ENCODE measurements at regions not wholly inside any gene's neighbourhood (a gene's known extent, or its start where the extent isn't known, plus 50 kb on each side); places are given as distances from the start of the nearest gene placed in this dataset.
"Not testable (repeated sequence)": the region's sequence is repeated elsewhere in the genome, so short reads cannot be mapped to it uniquely, and the experiment has no call there.

DNA sequence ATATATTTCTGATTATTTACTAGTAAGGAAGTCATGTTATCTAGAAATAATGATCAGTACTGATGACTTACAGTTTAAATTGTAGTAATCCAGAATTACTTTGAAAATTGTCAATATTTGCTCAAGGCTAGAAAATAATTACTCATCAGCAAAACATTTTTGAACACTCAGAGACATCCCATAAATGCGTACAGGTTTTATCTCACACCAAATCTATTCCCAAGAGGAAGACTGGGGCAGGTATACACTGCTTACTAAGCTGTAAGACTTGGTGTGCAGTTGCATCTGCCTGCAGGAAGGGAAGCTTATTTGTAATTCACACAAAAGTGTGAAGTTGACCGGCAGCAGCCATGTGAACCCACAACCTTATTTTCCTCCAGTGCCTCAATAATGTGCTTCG lies 146.4 kb downstream of the CCER1 start:
- Histone ChIP-seq H3K9me3 (ENCODE audit: control insufficient read depth, insufficient read depth, low read length) (no peaks in the 10 kb centered on the region), H3K27me3 (ENCODE audit: control insufficient read depth, insufficient read depth, low read length) (no peaks in the 10 kb centered on the region), H3K4me1 (ENCODE audit: control insufficient read depth, insufficient read depth, low read length) (no peaks in the 10 kb centered on the region), H3K36me3 (ENCODE audit: control insufficient read depth, insufficient read depth, low read length) (no peaks in the 10 kb centered on the region), H3K27ac (ENCODE audit: low read depth, low read length) (no peak overlapping the region), H3K4me3 (ENCODE audit: low read depth, low read length) (no peak overlapping the region)
- WGBS (ENCODE audit: insufficient coverage) = no CpG with 5 or more reads among the region's 3 CpGs
- DNase-seq (ENCODE audit: low read depth in 4 of 6, low spot score in 6 of 6) = no peak

GRCh38 chr12:90802727-90803126 lies 152.2 kb downstream of the CCER1 start:
- H3K9me3 ChIP-seq (ENCODE audit: control insufficient read depth, insufficient read depth, low read length) = no peaks in the 10 kb centered on the region
- H3K4me3 ChIP-seq (ENCODE audit: low read depth, low read length) = no peak overlapping the region
- H3K36me3 ChIP-seq (ENCODE audit: control insufficient read depth, insufficient read depth, low read length) = no peaks in the 10 kb centered on the region
- no peaks in the 10 kb centered on the region for H3K27me3 ChIP-seq (ENCODE audit: control insufficient read depth, insufficient read depth, low read length)
- H3K27ac ChIP-seq (ENCODE audit: low read depth, low read length) = no peak overlapping the region
- 100% methylated on average over 4 of the region's 6 CpGs for WGBS (ENCODE audit: insufficient coverage)
- DNase-seq (ENCODE audit: low read depth in 4 of 6, low spot score in 6 of 6) = no peak
- H3K4me1 ChIP-seq (ENCODE audit: control insufficient read depth, insufficient read depth, low read length) = no peaks in the 10 kb centered on the region

GRCh38 chr12:90801776-90802175 lies 153.2 kb downstream of the CCER1 start:
- Histone ChIP-seq H3K9me3 (ENCODE audit: control insufficient read depth, insufficient read depth, low read length) (no peaks in the 10 kb centered on the region), H3K36me3 (ENCODE audit: control insufficient read depth, insufficient read depth, low read length) (no peaks in the 10 kb centered on the region), H3K4me1 (ENCODE audit: control insufficient read depth, insufficient read depth, low read length) (no peaks in the 10 kb centered on the region), H3K4me3 (ENCODE audit: low read depth, low read length) (no peak overlapping the region), H3K27me3 (ENCODE audit: control insufficient read depth, insufficient read depth, low read length) (no peaks in the 10 kb centered on the region), H3K27ac (ENCODE audit: low read depth, low read length) (no peak overlapping the region)
- WGBS (ENCODE audit: insufficient coverage) = 89% methylated on average over 3 of the region's 4 CpGs
- DNase-seq (ENCODE audit: low read depth in 4 of 6, low spot score in 6 of 6) = no peak

DNA sequence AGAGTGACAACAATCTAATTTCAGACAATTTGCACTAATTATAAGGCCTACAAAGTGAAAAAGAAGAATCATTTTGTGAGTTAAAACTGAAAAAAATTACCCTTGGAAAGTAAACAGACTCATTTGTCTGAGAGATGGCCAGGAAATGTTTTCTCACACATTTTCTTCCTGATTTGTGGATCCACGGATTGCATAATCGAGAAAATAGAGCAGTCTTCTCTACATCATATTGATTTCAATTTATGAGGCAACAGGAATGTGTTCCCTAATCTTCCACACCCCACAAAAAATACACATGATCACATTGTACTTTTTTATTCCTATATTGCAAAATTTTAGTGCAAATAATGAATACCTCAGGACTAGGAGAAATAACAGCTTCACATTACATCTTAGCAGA lies 160.8 kb downstream of the CCER1 start:
- no peak overlapping the region for H3K27ac ChIP-seq (ENCODE audit: low read depth, low read length)
- H3K27me3 ChIP-seq (ENCODE audit: control insufficient read depth, insufficient read depth, low read length) = no peaks in the 10 kb centered on the region
- no peaks in the 10 kb centered on the region for H3K36me3 ChIP-seq (ENCODE audit: control insufficient read depth, insufficient read depth, low read length)
- no CpG with 5 or more reads among the region's 2 CpGs for WGBS (ENCODE audit: insufficient coverage)
- DNase-seq (ENCODE audit: low read depth in 4 of 6, low spot score in 6 of 6) = no peak
- no peaks in the 10 kb centered on the region for H3K4me1 ChIP-seq (ENCODE audit: control insufficient read depth, insufficient read depth, low read length)
- no peaks in the 10 kb centered on the region for H3K9me3 ChIP-seq (ENCODE audit: control insufficient read depth, insufficient read depth, low read length)
- no peak overlapping the region for H3K4me3 ChIP-seq (ENCODE audit: low read depth, low read length)

DNA sequence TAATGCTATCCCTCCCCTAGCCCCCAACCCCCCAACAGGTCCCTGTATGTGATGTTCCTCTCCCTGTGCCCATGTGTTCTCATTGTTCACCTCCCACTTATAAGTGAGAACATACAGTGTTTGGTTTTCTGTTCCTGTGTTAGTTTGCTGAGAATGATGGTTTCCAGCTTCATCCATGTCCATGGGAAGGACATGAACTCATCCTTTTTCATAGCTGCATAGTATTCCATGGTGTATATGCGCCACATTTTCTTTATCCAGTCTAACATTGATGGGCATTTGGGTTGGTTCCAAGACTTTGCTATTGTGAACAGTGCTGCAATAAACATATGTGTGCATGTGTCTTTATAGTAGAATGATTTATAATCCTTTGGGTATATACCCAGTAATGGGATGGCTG lies 162.3 kb downstream of the CCER1 start:
- not testable (repeated sequence) for H3K27ac ChIP-seq (ENCODE audit: low read depth, low read length); DNase-seq (ENCODE audit: low read depth in 4 of 6, low spot score in 6 of 6); H3K9me3 ChIP-seq (ENCODE audit: control insufficient read depth, insufficient read depth, low read length); H3K27me3 ChIP-seq (ENCODE audit: control insufficient read depth, insufficient read depth, low read length); H3K4me1 ChIP-seq (ENCODE audit: control insufficient read depth, insufficient read depth, low read length); H3K4me3 ChIP-seq (ENCODE audit: low read depth, low read length); H3K36me3 ChIP-seq (ENCODE audit: control insufficient read depth, insufficient read depth, low read length)
- no CpG with 5 or more reads among the region's 1 CpG for WGBS (ENCODE audit: insufficient coverage)

DNA sequence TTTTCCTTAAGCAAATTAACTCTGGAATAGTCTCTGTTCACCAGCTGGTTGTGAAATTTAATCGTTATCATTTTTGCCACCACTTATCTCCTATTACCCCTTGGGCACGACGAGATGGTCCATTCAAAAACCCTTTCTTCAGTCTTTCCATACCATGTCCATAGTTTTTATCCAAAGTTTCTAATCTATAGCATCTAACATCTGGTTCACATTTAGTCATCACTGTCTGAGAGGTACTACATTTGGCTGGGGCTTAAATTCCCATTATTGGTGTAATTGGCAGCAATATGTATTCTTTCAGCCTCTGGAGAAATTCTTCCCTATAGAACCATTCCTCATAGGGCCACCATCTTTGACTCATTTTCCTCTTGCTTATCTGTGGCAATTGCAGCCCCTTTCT lies 163.5 kb downstream of the CCER1 start:
- Histone ChIP-seq H3K27ac (ENCODE audit: low read depth, low read length) (no peak overlapping the region), H3K4me3 (ENCODE audit: low read depth, low read length) (no peak overlapping the region), H3K36me3 (ENCODE audit: control insufficient read depth, insufficient read depth, low read length) (no peaks in the 10 kb centered on the region), H3K9me3 (ENCODE audit: control insufficient read depth, insufficient read depth, low read length) (no peaks in the 10 kb centered on the region), H3K27me3 (ENCODE audit: control insufficient read depth, insufficient read depth, low read length) (no peaks in the 10 kb centered on the region), H3K4me1 (ENCODE audit: control insufficient read depth, insufficient read depth, low read length) (no peaks in the 10 kb centered on the region)
- no peak for DNase-seq (ENCODE audit: low read depth in 4 of 6, low spot score in 6 of 6)
- no CpG with 5 or more reads among the region's 3 CpGs for WGBS (ENCODE audit: insufficient coverage)

DNA sequence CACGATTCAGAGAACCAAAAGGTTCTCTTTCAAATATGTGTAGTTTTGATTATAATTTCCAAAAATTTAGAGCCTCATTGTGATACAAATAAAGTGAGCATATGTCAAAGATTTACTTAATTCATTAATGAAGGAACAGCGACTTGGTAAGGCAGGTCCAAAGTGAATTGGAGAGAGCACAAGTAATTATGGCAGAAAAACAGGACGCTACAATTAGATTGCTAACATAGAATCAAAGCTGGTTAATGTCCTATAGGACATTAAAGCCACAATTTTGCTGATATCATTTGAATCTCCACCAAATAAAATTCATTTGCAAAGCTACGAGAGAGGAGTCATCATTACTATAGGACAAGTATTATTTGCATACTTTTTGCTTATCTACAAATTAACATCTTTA lies 164.2 kb downstream of the CCER1 start:
- DNase-seq (ENCODE audit: low read depth in 4 of 6, low spot score in 6 of 6) = no peak
- Histone ChIP-seq H3K27ac (ENCODE audit: low read depth, low read length) (no peak overlapping the region), H3K9me3 (ENCODE audit: control insufficient read depth, insufficient read depth, low read length) (no peaks in the 10 kb centered on the region), H3K36me3 (ENCODE audit: control insufficient read depth, insufficient read depth, low read length) (no peaks in the 10 kb centered on the region), H3K4me3 (ENCODE audit: low read depth, low read length) (no peak overlapping the region), H3K4me1 (ENCODE audit: control insufficient read depth, insufficient read depth, low read length) (no peaks in the 10 kb centered on the region), H3K27me3 (ENCODE audit: control insufficient read depth, insufficient read depth, low read length) (no peaks in the 10 kb centered on the region)
- no CpG with 5 or more reads among the region's 4 CpGs for WGBS (ENCODE audit: insufficient coverage)

GRCh38 chr12:90773491-90773890 lies 181.5 kb downstream of the CCER1 start:
- H3K4me1 ChIP-seq (ENCODE audit: control insufficient read depth, insufficient read depth, low read length) = no peaks in the 10 kb centered on the region
- no peaks in the 10 kb centered on the region for H3K36me3 ChIP-seq (ENCODE audit: control insufficient read depth, insufficient read depth, low read length)
- DNase-seq (ENCODE audit: low read depth in 4 of 6, low spot score in 6 of 6) = no peak
- no peak overlapping the region for H3K4me3 ChIP-seq (ENCODE audit: low read depth, low read length)
- WGBS (ENCODE audit: insufficient coverage) = no CpG with 5 or more reads among the region's 1 CpG
- H3K9me3 ChIP-seq (ENCODE audit: control insufficient read depth, insufficient read depth, low read length) = no peaks in the 10 kb centered on the region
- no peaks in the 10 kb centered on the region for H3K27me3 ChIP-seq (ENCODE audit: control insufficient read depth, insufficient read depth, low read length)
- no peak overlapping the region for H3K27ac ChIP-seq (ENCODE audit: low read depth, low read length)

GRCh38 chr12:90770861-90771260 lies 184.1 kb downstream of the CCER1 start:
- Histone ChIP-seq H3K27me3 (ENCODE audit: control insufficient read depth, insufficient read depth, low read length) (no peaks in the 10 kb centered on the region), H3K27ac (ENCODE audit: low read depth, low read length) (no peak overlapping the region), H3K4me3 (ENCODE audit: low read depth, low read length) (no peak overlapping the region), H3K9me3 (ENCODE audit: control insufficient read depth, insufficient read depth, low read length) (no peaks in the 10 kb centered on the region), H3K4me1 (ENCODE audit: control insufficient read depth, insufficient read depth, low read length) (no peaks in the 10 kb centered on the region), H3K36me3 (ENCODE audit: control insufficient read depth, insufficient read depth, low read length) (no peaks in the 10 kb centered on the region)
- no CpG with 5 or more reads among the region's 1 CpG for WGBS (ENCODE audit: insufficient coverage)
- no peak for DNase-seq (ENCODE audit: low read depth in 4 of 6, low spot score in 6 of 6)

- no peaks in the 10 kb centered on the region for H3K9me3 ChIP-seq (ENCODE audit: control insufficient read depth, insufficient read depth, low read length)
- DNase-seq (ENCODE audit: low read depth in 4 of 6, low spot score in 6 of 6) = no peak
- H3K4me1 ChIP-seq (ENCODE audit: control insufficient read depth, insufficient read depth, low read length) = no peaks in the 10 kb centered on the region
- H3K4me3 ChIP-seq (ENCODE audit: low read depth, low read length) = no peak overlapping the region
- no peak overlapping the region for H3K27ac ChIP-seq (ENCODE audit: low read depth, low read length)
- H3K27me3 ChIP-seq (ENCODE audit: control insufficient read depth, insufficient read depth, low read length) = no peaks in the 10 kb centered on the region
- no peaks in the 10 kb centered on the region for H3K36me3 ChIP-seq (ENCODE audit: control insufficient read depth, insufficient read depth, low read length)
- no CpG with 5 or more reads among the region's 1 CpG for WGBS (ENCODE audit: insufficient coverage)
These were observed 197.0 kb downstream of the CCER1 start for GRCh38 chr12:90757957-90758356.

Data from spinal cord (tissue), 9 donors.